RWPE1 (cell line): ENCODE measurements at regions not wholly inside any gene's neighbourhood (a gene's known extent, or its start where the extent isn't known, plus 50 kb on each side); places are given as distances from the start of the nearest gene placed in this dataset.

ENCODE experiments used
- CTCF ChIA-PET: fragments of 350-600 bp; sonication (Branson Sonifier 250); formaldehyde crosslinking; extraction: SDS; loops from one replicate; lab custom pipeline; 2021; lab: Yijun Ruan, JAX
- POLR2A ChIA-PET: fragments of 400-600 bp; formaldehyde crosslinking; extraction: SDS; loops from one replicate; lab custom pipeline; 2020; ENCODE audit warnings: antibody characterized with exemption; ENCODE audit not compliant: low non-redundant PET; lab: Yijun Ruan, JAX
- DNase-seq: peaks from one replicate; pipeline ENCODE4 v3.0.0; 2012; ENCODE audit warnings: low spot score
- H3K27ac ChIP-seq: fragments of 450-650 bp; 2 replicates; pipeline ENCODE4 v1.5.1; 2017
- CTCF ChIP-seq: fragments of 450-650 bp; conservative IDR thresholded peaks from 2 replicates; pipeline ENCODE4 v1.5.1; 2017; ENCODE audit warnings: low read depth, mild to moderate bottlenecking

GRCh38 chr3:153572654-153573053, 410.6 kb downstream of the RAP2B start:
- TF ChIP-seq CTCF: no peak
- H3K27ac ChIP-seq: no peak overlapping the region
- ChIA-PET POLR2A (no interaction called here), CTCF (interaction anchor here (0.8 kb wide), 1 partner anchor 599 kb away, joined by 3 read pairs; no protein-coding TSS in a partner anchor)
- DNase-seq: no peak

- DNase-seq: no peak
- no peak overlapping the region for H3K27ac ChIP-seq
- ChIA-PET POLR2A (no interaction called here), CTCF (no interaction called here)
- no peak for TF ChIP-seq CTCF
Observed at GRCh38 chr3:153573481-153573880, 411.5 kb downstream of the RAP2B start.

- no peak for DNase-seq
- TF ChIP-seq CTCF: no peak
- H3K27ac ChIP-seq: no peak overlapping the region
- ChIA-PET POLR2A (no interaction called here), CTCF (no interaction called here)
Observed at GRCh38 chr3:153574445-153574844, 412.4 kb downstream of the RAP2B start.

GRCh38 chr3:153577059-153577736, 415.2 kb downstream of the RAP2B start:
- H3K27ac ChIP-seq: no peak overlapping the region
- no peak for TF ChIP-seq CTCF
- POLR2A ChIA-PET: no interaction called here
- DNase-seq: no peak
- CTCF ChIA-PET: no interaction called here

GRCh38 chr3:153578046-153578445, 416.0 kb downstream of the RAP2B start:
- ChIA-PET CTCF (no interaction called here), POLR2A (no interaction called here)
- DNase-seq: no peak
- TF ChIP-seq CTCF: no peak
- H3K27ac ChIP-seq: no peak overlapping the region

GRCh38 chr3:153590051-153590450, 428.0 kb downstream of the RAP2B start:
- no peak for DNase-seq
- POLR2A ChIA-PET: no interaction called here
- CTCF ChIA-PET: no interaction called here
- H3K27ac ChIP-seq: no peak overlapping the region
- TF ChIP-seq CTCF: no peak
